ENCODE measurements at regions not wholly inside any gene's neighbourhood (a gene's known extent, or its start where the extent isn't known, plus 50 kb on each side); places are given as distances from the start of the nearest gene placed in this dataset.
"Not testable (repeated sequence)": the region's sequence is repeated elsewhere in the genome, so short reads cannot be mapped to it uniquely, and the experiment has no call there.

DNA sequence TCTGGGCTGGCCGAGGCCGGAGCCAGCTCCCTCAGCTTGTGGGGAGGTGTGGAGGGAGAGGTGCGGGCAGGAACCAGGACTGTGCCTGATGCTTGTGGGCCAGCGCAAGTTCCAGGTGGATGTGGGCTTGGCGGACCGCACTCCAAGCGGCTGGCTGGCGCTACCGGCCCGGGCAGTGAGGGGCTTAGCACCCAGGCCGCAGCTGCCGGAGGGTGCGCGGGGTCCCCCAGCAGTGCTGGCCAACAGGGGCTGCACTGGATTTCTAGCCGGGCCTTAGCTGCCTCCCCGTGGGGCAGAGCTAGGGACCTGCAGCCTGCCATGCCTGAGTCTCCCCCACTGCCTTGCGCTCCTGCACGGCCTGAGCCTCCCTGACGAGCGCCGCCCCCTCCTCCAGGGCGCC, 242.8 kb downstream of the CCSER2 start:
- in situ Hi-C loops (cut with HindIII; ENCODE audit: low sequenced_read_pairs): no loop called here

DNA sequence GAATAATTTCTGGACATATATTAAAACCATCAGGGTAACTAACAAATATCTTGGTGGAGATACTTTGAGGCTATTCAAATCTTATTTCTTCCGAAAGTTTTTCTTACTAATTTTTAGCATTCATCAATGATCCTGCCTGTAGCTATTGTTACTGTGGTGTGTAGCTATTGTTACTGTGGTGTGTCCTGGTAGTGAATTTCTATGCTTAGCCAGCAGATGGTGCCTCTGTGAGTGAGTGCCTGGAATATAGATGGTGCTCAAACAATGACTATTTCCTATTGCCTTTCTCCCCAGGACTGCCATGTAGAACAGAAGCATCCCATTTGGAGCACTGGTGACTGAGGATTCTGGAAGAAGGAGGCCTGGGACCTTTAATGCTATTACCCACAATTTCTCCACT, 245.7 kb downstream of the CCSER2 start:
- in situ Hi-C loops (cut with HindIII; ENCODE audit: low sequenced_read_pairs): no loop called here

DNA sequence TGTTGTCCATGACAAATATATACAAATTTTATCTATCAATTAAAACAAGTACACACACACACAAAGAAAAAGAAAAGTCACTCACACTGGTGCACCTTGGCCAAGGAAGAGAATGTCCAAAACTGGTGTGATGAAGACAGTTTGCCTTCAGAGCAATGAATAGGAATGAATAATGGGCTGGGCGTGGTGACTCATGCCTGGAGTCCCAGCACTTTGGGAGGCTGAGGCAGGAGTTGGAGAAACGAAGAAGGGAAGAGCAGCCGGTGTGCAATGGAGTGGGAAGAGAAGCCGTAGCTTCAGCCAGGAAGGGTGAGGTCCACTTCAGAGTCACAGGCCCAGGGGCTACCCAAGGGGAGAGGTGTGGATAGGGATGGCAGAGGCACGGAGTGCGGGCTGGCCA, 253.6 kb downstream of the CCSER2 start:
- in situ Hi-C loops (cut with HindIII; ENCODE audit: low sequenced_read_pairs): no loop called here

DNA sequence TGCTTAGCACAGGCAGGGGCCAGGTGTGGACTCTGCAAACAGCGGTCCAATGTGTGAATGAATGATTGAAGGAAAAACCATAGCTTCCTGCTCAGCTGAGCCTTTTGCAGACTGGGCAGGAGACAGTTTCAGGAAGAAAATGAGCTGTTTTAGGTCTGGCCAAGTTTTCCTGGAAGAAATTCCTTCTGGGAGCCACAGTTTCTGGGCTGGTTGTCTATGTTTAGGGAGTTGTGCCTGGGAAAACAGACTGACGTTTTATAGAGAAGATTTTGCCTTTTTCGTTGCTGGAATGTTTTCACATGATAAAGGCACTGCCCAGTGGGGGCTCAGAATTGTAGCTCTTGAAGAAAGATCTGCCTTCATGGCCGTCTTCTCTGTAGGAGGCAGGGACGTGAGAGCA, 255.1 kb downstream of the CCSER2 start:
- in situ Hi-C loops (cut with HindIII; ENCODE audit: low sequenced_read_pairs): no loop called here

DNA sequence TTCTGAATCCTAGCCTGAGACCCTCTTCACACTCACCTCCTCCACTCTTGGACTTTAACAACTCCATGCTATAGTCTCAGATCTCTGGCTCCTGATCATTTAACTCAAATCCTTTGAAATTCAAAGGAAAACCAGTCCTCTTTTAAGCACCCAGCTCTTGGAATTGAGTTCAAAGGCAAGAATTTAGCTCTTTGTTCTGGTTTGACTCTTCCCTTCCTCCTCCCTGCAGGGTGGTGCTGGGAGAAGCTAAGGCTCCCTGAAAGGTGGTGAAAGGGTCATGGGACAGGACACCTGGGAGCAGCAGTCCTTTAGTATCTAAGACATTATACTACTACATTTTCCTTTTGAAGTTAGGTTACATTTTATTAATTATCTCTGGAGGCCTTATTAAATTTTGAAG, 259.4 kb downstream of the CCSER2 start:
- in situ Hi-C loops (cut with HindIII; ENCODE audit: low sequenced_read_pairs): no loop called here

DNA sequence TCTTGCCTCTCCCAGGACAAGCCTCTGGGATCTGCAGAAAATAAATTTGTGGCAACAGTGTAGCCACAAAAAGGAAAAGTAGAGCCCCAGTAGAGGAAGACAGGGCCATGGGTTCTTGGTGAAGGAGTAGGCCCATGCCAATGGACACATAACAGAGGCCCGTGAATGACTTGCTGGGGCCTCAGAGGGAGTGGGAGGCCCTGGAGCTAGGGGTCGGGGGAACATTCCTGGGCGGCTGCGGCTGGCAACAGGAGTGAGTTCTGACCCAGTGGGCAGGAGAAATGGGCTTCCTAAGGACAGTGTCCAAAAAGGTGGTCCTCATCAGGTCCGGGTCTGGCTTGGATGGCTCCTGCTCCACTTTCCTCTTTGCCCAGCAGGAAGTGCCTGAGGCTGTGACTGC, 260.0 kb downstream of the CCSER2 start:
- in situ Hi-C loops (cut with HindIII; ENCODE audit: low sequenced_read_pairs): no loop called here

DNA sequence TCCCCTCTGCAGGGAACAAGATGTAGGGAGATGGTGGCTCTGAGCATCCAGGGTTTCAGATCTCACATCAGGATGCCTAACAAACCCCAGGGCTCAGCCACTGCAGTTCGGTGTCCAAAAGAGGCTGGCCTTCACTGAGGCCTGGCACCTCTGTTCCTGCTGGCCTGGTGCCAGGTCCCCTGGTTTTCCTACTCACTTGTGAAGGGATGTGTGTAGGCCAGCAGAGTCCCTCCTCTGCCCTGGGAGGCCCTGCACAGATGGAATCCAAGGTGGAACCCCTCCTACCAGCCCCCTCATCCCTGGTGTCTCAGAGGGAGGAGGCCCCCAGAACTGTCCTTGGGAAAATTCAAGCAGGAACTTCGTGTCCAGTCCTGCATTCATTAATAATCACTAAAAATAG, 260.6 kb downstream of the CCSER2 start:
- in situ Hi-C loops (cut with HindIII; ENCODE audit: low sequenced_read_pairs): no loop called here

DNA sequence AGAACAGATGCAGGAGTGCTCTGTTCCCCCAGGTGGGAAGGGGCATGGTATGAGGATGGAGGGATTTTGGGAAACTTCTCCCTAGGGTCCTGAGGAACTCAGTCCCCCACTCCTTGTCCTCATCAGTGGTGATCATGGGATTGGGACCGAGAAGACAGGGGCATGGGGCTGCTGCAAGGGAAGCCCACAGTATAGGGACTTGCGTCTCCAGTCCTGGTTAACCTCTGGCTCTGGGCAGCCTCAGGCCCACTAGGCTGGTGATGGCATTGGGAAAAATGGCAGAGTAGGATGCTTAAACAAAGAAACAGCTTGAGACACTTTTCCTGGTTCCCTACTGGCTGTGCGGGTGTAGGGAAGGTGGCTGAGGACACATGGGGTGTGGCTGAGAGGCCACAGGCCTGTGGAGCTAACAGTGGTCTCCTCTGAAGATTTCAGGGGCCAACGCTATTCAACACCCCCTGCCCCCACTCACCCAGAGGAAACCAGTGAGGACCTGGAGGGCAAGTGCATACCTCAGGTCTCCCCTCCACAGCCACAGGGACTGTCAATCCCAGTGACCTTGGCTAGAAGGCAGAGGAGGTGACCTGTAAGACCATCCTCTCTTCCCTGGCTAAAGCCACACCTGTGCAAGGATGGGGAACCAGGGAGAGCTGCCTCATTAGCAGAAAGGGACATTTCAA, 261.3 kb downstream of the CCSER2 start:
- in situ Hi-C loops (cut with HindIII; ENCODE audit: low sequenced_read_pairs): no loop called here

DNA sequence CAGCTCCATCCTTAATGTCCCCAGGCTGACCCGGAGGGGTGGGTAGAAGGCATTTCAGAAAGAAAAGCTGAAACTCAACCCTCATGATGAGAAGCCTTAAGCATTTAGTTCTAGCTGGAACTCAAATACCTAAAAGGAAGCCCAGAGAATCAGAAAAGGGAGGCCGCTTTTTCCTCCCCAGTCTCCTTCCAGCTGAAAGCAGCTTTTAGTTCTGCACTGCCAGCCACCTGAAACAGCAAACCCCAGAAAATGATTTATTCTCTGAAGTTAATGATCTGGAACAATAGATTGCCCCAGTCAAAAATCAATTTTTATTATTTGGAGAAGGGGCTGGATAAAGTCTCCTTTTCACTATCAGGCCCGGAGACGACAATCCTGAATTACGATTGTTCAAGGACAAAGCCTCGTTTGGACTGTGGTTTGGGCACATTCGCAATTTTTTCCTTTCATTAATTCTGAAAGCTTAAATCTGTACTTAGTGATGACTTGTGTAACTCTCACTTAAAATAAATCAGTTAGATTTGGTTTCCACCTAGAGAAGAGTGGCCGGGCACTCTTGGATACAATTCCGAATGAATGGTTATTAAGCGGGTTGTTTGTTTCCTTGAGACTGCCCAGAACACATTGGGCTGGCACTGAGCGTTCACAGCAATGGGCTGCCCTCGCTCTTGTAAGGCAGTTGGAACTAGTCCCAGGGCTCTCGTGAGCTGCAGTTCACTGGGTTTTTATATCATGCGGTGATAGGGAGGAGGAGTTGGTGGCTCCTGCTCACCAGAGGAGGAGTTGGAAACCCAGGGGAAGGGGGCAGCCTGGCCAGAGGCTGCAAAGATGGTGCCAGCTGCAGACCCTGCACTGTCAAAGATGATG, 262.2 kb downstream of the CCSER2 start:
- in situ Hi-C loops (cut with HindIII; ENCODE audit: low sequenced_read_pairs): no loop called here

DNA sequence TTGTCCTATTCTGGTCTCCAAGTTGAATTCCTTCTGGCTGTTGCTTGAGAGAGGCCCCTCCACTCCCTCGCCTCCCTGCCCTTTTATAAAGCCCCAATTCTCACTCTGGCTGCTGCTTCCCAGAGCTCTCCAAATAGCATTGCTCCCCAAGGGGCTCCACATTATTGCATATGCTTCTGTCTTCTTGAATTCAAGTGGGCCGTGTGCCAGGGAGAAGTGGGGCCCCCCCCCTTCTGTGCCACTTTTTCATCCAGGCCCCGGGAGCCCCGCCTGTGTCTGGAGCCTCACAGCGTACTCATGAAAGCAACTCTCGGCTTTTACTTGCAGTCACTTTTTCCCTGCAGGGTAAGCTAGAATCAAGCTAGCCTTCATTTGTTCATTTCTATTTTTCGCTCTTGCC, 265.1 kb downstream of the CCSER2 start:
- in situ Hi-C loops (cut with HindIII; ENCODE audit: low sequenced_read_pairs): no loop called here

DNA sequence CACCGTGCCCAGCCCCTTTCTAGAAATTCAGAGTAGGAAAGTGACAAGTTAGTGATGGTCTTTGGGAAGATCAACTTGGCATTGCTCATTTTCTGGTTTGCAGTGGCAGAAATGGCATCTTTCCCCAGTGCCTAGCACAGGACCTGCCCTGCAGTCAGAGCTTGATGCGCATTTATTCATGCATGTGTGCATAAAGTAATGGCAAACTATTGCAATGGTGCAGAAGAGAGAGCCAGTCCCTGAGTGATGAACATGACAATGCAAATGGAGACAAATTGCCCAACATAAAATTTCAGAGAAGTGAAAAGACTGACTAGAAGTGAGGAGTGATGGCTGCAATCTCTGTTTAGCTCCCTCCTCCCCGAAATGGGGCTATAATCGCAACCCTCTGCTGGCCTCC, 268.2 kb downstream of the CCSER2 start:
- in situ Hi-C loops (cut with HindIII; ENCODE audit: low sequenced_read_pairs): no loop called here

DNA sequence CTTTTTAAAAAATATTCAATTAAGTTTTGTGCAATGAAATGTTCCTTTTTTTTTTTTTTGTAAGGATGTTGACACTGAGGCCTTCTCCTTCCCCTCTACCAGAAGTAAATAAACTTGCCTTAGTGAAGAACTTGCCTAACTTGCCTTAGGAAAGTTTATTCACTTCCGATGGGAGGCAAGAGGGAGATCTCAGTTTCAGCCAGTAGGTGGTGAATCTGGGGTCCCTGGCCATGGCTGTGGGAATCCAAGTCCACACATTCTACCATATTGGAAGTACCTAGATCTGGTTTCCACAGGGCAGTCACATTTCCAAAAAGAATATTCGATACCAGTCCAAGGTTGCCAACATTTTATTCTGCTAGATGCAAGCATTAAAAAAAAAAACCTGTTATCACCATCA, 270.9 kb downstream of the CCSER2 start:
- in situ Hi-C loops (cut with HindIII; ENCODE audit: low sequenced_read_pairs): no loop called here

DNA sequence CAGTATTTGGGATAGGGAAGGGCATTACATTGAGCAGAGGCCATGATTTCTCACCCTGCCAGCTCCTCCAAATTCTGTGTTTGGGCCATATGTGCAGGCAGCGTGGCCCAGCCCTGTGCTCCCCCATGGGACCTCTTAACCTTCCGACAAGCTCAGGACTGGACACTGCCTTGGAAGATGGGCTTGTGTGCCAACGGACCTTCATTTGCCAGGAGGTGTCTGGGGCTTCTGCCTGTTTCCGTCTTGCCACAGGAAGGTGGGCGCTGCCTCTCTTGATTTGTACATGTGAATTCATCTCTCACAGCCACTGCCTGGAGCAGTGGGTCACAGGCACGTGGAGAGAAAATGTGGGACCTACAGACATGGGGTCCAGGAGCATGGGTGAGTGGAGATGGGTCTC, 272.6 kb downstream of the CCSER2 start:
- in situ Hi-C loops (cut with HindIII; ENCODE audit: low sequenced_read_pairs): no loop called here

DNA sequence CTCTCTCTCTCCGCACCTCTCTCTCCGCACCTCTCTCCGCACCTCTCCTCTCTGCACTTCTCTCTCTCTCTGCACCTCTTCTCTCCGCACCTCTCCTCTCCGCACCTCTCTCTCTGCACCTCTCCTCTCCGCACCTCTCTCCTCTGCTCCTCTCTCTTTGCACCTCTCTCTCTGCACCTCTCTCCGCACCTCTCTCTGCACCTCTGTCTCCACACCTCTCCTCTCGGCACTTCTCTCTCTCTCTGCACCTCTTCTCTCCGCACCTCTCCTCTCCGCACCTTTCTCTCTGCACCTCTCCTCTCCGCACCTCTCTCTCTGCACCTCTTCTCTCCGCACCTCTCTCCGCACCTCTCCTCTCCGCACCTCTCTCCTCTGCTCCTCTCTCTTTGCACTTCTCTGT, 274.2 kb downstream of the CCSER2 start:
- in situ Hi-C loops (cut with HindIII; ENCODE audit: low sequenced_read_pairs): not testable (repeated sequence)

DNA sequence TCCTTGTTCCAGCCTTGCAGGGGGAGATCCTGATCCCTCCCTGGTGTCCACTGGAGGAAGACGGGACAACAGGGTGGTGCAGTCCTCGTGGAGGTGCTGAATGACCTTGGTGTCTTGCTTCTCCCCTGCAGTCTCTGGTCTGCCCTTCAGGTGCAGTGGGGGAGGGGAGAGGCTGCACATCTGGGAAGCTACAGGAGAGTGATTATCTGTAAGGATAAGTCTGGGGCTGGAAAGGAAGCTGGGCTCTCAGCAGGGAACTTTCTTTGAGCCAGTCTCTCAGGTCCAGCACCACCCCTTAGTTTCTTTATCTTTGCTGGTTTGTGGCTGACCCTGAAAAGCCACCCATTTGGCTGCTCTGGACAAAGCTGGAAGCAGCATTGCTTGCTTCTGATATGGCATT, 275.6 kb downstream of the CCSER2 start:
- in situ Hi-C loops (cut with HindIII; ENCODE audit: low sequenced_read_pairs): no loop called here

DNA sequence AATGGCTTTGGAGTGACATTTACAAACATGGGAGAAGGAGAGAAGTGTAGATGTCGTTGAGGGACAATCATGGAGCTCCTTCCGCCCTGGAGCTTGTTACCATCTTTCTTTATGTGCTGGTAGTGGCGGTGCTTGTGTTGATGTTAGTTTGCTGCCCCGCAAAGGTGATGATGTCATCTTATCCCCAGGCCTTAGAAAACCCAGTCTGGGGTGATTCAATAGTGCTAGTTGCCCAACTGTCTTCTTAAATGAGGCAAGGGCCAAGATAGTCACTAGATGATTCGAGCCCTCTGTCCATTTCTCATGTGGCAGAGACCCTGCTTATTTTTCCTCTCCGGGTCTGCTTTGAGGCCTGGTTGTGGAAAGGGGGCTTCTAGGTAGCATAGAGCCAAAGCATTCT, 277.4 kb downstream of the CCSER2 start:
- in situ Hi-C loops (cut with HindIII; ENCODE audit: low sequenced_read_pairs): no loop called here

DNA sequence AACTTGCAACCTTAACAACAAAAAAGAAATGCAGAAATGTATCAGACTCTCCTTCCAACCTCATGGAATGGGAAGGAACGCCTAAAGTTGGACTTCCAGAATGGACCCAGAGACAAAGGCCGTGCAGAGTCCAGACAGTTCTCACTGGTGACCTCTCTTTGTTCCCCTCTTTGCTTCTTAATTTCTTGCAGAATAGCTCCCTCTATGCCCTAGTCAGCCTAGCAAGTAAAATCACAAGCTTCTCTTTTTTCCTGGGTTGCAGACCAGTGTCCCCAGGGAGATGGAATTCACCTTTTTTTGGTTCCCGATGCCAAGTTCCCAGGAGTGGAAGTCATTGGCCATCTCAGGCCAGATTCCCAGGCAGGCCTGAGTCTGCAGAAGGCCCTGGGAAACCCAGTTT, 278.0 kb downstream of the CCSER2 start:
- in situ Hi-C loops (cut with HindIII; ENCODE audit: low sequenced_read_pairs): no loop called here

DNA sequence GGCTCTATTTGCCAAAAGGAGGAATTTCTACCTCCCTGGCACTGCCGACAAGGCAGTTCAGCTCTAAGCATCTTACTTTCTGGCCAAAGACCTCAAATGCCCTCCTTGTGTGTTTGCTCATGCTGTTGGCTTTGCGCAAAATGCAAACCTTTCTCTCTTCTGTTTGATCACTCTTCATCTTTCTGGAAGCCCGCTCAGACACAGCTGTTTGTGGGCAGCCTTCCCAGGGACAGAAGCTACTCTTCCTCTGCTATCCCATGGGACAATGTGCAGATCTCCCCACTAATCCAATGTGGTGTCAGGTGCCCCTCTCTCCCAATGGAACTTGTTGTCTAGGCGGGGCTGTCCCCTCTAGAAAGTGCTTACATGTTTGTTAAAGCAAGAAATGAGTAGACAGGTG, 278.7 kb downstream of the CCSER2 start:
- in situ Hi-C loops (cut with HindIII; ENCODE audit: low sequenced_read_pairs): no loop called here

DNA sequence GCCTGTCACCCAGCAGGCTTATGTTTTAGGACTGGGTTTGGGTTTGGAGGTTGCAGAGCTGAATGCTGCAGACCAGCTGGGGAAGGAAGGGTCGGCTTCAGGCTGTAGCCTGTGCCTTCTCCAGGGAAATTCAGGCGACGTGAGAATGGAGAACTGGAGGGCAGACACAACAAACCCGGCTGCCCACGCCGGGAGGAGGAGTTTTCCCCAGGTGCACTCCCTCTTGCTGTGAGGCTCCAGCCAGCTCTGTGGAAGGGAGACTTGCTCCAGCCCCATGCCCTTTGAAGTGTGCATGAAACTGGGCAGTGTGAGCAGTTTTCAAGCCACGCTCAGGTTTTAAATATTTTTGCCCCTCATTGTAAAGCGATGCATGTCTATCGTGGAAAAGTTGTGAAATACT, 279.1 kb downstream of the CCSER2 start:
- in situ Hi-C loops (cut with HindIII; ENCODE audit: low sequenced_read_pairs): no loop called here

DNA sequence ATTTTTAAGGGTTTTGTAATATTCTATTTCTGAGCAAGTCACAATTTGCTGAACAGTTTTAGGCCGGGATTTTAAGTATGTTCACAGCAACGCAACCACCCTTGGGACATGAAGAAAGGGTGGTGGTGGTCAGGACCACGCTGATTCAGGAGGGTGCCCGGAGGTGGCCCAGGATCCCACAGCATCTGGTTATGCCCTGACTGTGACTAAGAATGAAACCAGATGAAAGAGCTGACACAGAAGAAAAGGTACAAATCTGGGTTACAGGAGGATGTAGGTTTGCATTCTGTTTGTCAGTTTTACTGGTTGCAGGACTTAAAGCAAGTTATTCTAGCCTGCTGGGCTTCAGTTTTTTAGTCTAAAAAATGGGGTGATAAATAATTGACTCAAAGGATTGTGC, 279.7 kb downstream of the CCSER2 start:
- in situ Hi-C loops (cut with HindIII; ENCODE audit: low sequenced_read_pairs): no loop called here

DNA sequence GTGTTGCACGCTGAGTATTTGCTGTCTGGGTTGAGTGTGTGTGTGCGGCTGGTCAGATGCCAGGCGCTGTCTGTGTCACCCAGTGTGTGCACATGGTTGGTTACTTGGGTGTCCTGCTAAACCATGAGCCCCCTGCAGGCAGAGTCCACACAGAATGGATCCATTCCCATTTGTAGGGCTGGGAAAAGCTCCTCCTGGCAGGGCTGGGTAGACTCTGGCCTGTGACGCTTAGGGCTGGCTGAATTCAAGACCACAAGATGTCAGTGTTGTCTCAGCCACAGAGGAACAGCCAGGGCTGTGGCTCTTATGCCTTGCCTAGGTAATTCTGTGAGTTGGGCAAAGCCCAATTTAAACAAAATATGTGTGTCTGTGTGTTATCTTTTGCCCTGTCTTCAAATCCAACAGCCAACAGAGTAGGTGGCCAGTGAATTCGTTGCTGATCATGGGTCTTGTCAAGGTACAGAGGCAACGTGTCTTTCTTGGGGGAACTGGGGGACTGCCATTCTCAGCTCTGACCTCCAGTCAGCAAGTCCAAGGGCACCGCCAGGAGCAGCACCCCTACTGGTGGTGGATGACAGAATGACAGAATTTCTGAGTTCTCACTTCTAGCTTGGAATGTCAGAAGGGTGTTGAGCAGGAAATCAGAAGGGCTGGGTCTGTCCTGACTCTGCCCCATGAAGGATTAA, 285.1 kb downstream of the CCSER2 start:
- in situ Hi-C loops (cut with HindIII; ENCODE audit: low sequenced_read_pairs): no loop called here

Data from endothelial cell of hepatic sinusoid (primary cell).